ENCODE measurements at regions not wholly inside any gene's neighbourhood (a gene's known extent, or its start where the extent isn't known, plus 50 kb on each side); places are given as distances from the start of the nearest gene placed in this dataset.

DNA sequence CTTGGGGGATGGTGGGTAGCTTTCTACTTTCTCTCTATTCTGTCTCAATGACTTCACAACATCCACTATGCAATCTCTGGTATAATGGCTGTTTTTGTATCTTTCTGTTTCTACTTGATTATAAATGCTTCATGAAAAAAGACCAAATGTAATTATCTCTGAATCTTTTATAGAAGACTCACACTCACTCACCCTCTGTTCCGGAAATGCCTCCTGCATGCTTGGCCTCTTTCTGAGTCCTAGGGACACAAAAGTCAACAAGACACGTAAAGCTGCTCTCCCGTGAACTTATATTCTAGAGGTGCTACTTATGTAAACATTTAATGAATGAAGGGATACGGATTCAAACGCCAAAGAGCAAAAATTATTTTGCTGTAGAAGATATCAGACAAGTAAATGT, 502.2 kb upstream of the SOX11 start:
- TF ChIP-seq CTCF (IDR thresholded peaks at IDR 0.05; ENCODE audit: borderline replicate concordance, extremely low read depth, low read length, poor library complexity, severe bottlenecking) (no peak), EZH2 (IDR thresholded peaks at IDR 0.05; ENCODE audit: borderline replicate concordance, low read depth, low read length, severe bottlenecking) (no peak)

All from DND-41 (cell line).